BE2C (cell line): ENCODE measurements at regions not wholly inside any gene's neighbourhood (a gene's known extent, or its start where the extent isn't known, plus 50 kb on each side); places are given as distances from the start of the nearest gene placed in this dataset.

ENCODE experiments used
- DNase-seq: peaks from one replicate; pipeline ENCODE4 v3.0.0-alpha.2; 2020
- H3K27me3 ChIP-seq: fragments of 250-450 bp; sonication (Bioruptor Pico); 2 replicates; pipeline ENCODE4 v1.5.1; 2020; ENCODE audit warnings: mild to moderate bottlenecking
- H3K36me3 ChIP-seq: fragments of 250-450 bp; sonication (Bioruptor Pico); 2 replicates; pipeline ENCODE4 v1.5.1; 2020; ENCODE audit warnings: mild to moderate bottlenecking
- H3K4me1 ChIP-seq: fragments of 250-450 bp; sonication (Bioruptor Pico); 2 replicates; pipeline ENCODE4 v1.5.1; 2020
- H3K4me3 ChIP-seq: 2 replicates; pipeline ENCODE4 v1.5.1; 2011; ENCODE audit warnings: low read depth, low read length
- H3K9me3 ChIP-seq: fragments of 250-450 bp; sonication (Bioruptor Pico); 2 replicates; pipeline ENCODE4 v1.5.1; 2020
- TF ChIP-seq, protein P1 (sequence below): IDR thresholded peaks from 2 replicates; pipeline ENCODE4 v1.5.1; 2012; ENCODE audit warnings: mild to moderate bottlenecking, low read depth, low read length

DNA sequence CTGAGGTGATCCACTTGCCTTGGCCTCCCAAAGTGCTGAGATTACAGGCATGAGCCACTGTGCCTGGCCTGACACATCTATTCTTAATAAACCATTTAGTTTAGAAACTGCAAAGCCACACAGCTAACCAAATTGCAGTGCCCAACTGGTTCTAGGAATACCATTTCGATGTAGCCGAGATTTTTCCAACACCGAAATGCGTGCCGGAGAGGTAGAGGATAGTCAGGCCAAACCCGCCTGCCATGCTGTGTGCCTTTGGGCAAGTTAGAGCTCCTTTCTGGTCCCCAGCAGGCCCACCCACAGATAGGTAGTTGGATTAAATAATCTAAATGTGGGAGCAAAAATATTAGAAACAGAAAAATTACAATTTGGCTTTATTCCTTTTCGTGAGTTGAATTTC, 254.4 kb downstream of the FOXD2 start:
- DNase-seq: no peak
- TF ChIP-seq, protein P1, sequence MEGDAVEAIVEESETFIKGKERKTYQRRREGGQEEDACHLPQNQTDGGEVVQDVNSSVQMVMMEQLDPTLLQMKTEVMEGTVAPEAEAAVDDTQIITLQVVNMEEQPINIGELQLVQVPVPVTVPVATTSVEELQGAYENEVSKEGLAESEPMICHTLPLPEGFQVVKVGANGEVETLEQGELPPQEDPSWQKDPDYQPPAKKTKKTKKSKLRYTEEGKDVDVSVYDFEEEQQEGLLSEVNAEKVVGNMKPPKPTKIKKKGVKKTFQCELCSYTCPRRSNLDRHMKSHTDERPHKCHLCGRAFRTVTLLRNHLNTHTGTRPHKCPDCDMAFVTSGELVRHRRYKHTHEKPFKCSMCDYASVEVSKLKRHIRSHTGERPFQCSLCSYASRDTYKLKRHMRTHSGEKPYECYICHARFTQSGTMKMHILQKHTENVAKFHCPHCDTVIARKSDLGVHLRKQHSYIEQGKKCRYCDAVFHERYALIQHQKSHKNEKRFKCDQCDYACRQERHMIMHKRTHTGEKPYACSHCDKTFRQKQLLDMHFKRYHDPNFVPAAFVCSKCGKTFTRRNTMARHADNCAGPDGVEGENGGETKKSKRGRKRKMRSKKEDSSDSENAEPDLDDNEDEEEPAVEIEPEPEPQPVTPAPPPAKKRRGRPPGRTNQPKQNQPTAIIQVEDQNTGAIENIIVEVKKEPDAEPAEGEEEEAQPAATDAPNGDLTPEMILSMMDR: no peak
- Histone ChIP-seq H3K4me3 (no peak overlapping the region), H3K36me3 (no peaks in the 10 kb centered on the region), H3K9me3 (no peaks in the 10 kb centered on the region), H3K4me1 (no peaks in the 10 kb centered on the region), H3K27me3 (no peaks in the 10 kb centered on the region)

DNA sequence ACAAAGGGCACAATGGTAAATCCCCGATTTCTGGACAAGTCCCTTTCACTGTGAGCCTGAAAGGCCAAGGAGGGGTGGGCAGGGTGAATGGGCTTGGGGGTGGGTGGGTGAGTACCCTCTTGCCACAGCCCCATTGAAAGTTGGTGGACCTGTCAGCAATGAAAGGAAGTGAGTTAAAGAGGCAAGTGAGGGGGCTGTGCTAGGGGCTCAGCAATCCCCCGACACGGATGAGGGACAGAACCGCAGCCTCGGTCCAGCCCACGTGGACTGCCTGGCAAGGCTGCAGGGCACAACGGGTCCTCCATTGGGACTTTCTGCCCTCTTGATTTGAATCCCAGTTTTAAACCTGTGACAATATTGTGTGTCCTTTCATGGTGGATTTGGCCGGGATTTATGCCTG, 255.3 kb downstream of the FOXD2 start:
- Histone ChIP-seq H3K4me3 (no peak overlapping the region), H3K9me3 (no peaks in the 10 kb centered on the region), H3K27me3 (no peaks in the 10 kb centered on the region), H3K36me3 (no peaks in the 10 kb centered on the region), H3K4me1 (no peaks in the 10 kb centered on the region)
- TF ChIP-seq, protein P1: no peak
- DNase-seq: no peak

DNA sequence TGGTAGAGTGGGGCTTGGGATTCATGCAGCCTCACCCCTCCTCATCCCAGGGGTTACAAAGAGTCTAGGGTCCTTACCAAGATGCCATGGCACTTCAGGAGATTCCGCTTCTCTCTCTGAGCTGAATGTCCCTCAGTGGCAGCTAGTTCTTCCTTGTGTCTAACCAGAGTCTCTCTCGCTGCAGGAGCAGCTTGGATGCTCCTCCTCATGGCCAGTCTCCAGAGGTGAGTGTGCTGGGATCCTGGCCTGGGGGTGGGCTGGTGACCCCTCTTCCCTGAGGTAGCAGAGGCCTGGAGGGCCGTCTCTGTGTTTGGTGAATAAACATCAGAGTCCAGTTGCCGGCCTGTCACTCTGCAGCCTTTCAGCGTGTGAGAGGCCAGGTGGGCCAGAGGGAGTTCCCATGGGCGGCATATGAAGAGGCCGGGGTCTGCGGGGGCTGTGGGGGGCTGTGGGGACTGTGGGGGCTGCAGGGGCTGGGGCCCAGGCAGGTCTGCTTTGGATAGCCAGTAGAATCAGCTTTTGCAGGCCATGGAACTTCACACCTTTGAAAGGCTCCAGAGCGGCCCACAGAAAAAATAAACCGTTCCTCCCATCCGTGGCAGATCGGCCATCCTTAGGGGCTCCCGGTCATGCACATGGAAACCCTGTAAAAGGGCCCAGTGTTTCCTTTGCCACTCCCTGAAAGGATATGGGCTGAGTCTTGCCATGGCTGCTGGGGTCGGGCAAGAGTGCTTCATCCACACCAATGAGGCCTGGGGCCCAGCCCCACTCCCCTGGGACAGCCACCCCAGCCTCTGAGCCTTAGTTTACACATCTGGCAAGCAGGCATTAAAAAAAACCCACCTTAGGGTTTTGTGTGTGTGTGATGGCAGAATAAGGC, 256.4 kb downstream of the FOXD2 start:
- no peaks in the 10 kb centered on the region for H3K9me3 ChIP-seq
- TF ChIP-seq, protein P1: no peak
- DNase-seq: no peak

DNA sequence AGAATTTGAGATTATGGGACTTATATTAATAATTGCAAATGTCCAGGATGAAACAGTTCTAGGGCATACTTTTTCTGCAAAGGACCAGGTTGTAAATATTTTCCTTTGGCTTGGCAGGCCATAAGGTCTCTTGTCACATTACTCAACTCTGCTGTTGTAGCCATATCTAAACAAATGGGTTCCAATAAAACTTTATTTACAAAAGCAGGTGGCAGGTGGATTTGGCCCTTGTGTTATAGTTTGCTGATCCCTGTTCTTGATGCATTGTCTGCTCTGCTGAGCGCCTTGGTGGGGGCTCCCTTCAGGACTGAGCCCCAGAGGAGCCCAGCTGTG, 258.5 kb downstream of the FOXD2 start:
- H3K36me3 ChIP-seq: no peaks in the 10 kb centered on the region
- H3K9me3 ChIP-seq: no peaks in the 10 kb centered on the region
- H3K4me1 ChIP-seq: no peaks in the 10 kb centered on the region
- no peaks in the 10 kb centered on the region for H3K27me3 ChIP-seq
- DNase-seq: no peak
- H3K4me3 ChIP-seq: no peak overlapping the region
- TF ChIP-seq, protein P1: no peak

More for the DNA sequence above, 256.4 kb downstream of the FOXD2 start:
- Histone ChIP-seq H3K4me3 (no peak overlapping the region), H3K4me1 (no peaks in the 10 kb centered on the region), H3K27me3 (no peaks in the 10 kb centered on the region), H3K36me3 (no peaks in the 10 kb centered on the region)

DNA sequence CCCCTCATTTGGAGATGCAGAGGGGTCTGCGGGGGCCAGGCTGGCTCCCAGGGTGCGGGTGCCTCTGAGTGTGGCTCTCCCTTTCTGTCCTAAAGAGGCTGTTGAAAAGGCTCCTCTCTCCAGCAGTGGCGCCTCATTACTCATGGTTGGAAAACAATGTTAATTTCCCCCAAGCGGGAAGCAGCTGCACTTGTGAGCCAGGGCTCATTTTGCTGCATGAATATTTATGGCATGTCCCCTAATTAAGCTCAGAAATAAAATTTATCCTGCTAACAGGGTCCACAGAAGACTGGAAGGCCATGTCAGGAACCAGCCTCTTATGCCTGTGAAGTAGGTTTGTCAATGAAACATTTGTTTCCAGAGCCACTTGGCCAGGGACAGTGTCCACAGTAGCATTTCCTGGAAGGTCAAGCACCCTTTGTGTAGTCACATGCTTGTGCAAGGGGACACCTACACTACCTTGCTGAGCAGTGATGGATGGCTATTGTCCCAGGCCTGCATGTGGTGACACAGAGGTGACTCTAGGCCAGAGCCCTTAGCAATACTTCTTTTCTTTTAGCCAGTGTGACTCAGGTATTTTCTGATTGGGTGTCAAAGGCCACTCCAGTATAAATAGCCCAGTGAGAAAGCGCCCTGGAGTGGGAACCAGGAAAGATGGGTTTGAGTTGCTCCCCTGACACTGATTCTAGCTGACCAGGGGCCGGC, 259.0 kb downstream of the FOXD2 start:
- no peak for DNase-seq

More for the DNA sequence above, 259.0 kb downstream of the FOXD2 start:
- Histone ChIP-seq H3K4me1 (no peaks in the 10 kb centered on the region), H3K36me3 (no peaks in the 10 kb centered on the region), H3K9me3 (no peaks in the 10 kb centered on the region), H3K4me3 (no peak overlapping the region), H3K27me3 (no peaks in the 10 kb centered on the region)
- TF ChIP-seq, protein P1: no peak
